HepG2 (cell line): ENCODE measurements at regions not wholly inside any gene's neighbourhood (a gene's known extent, or its start where the extent isn't known, plus 50 kb on each side); places are given as distances from the start of the nearest gene placed in this dataset.

Experiments
- ATAC-seq: fragments of 200-7000 bp; cut with Tn5 transposase; 3 replicates; pipeline ENCODE4 v1.9.1; 2020; ENCODE audit warnings: mild to moderate bottlenecking, moderate library complexity
- BruUV-seq: library from RNA; stranded (reverse); fragments of 400-500 nt; replicated peaks from 2 replicates; lab custom pipeline; 2021; lab: Mats Ljungman, UMichigan
- CTCF ChIA-PET: fragments of 300-600 bp; formaldehyde crosslinking; extraction: SDS; loops from one replicate; lab custom pipeline; 2021; ENCODE audit warnings: low total read pairs, inconsistent platforms, low intra/inter-chr PET ratio; lab: Yijun Ruan, JAX
- POLR2A ChIA-PET: fragments of 350-600 bp; sonication (Branson Sonifier 250); formaldehyde crosslinking; loops from one replicate; lab custom pipeline; 2020; ENCODE audit warnings: antibody characterized with exemption, inconsistent platforms; lab: Yijun Ruan, JAX
- DNase-seq: peaks from one replicate; pipeline ENCODE4 v3.0.0-alpha.2; 2015; ENCODE audit warnings: low spot score
- FAIRE-seq: peaks from 3 replicates; lab custom pipeline; 2011; peaks lifted over from hg19 to GRCh38; lab: Jason Lieb, UNC
- H2AFZ ChIP-seq: one replicate; pipeline ENCODE4 v1.6.1; 2011; ENCODE audit warnings: low read length, inconsistent platforms
- H3K27ac ChIP-seq: fragments of 300-600 bp; 3 replicates; pipeline ENCODE4 v1.8.0; 2011; ENCODE audit warnings: mixed run types, mild to moderate bottlenecking, mixed read lengths, low read length, inconsistent platforms; ENCODE audit not compliant: insufficient read depth; ENCODE audit errors: extremely low read length
- H3K27me3 ChIP-seq, 2 experiments: fragments of 200-600 bp in 1 of 2; 2 replicates in 1 of 2; 3 replicates in 1 of 2; pipeline versions ENCODE4 v1.6.0 to v1.8.0; 2011; ENCODE audit warnings: low read length in 2 of 2, mild to moderate bottlenecking in 2 of 2, moderate library complexity in 2 of 2, inconsistent platforms in 1 of 2; ENCODE audit not compliant: insufficient read depth in 2 of 2, control insufficient read depth in 1 of 2
- H3K36me3 ChIP-seq, 2 experiments: fragments of 200-600 bp in 1 of 2; replicated peaks in 1 of 2; 2 replicates in 1 of 2; 3 replicates in 1 of 2; pipeline versions ENCODE4 v1.5.1 to v1.8.0; 2011; ENCODE audit warnings: low read length in 2 of 2, inconsistent platforms in 1 of 2; ENCODE audit not compliant: insufficient read depth in 2 of 2, control insufficient read depth in 1 of 2
- H3K4me1 ChIP-seq: 2 replicates; pipeline ENCODE4 v1.5.1; 2012; ENCODE audit warnings: low read length, inconsistent platforms; ENCODE audit not compliant: insufficient read depth
- H3K4me2 ChIP-seq: 2 replicates; pipeline ENCODE4 v1.6.0; 2011; ENCODE audit warnings: low read depth, low read length, inconsistent platforms
- H3K4me3 ChIP-seq, 3 experiments: fragments of 200-600 bp in 1 of 3; sonication (generic), shearing (Covaris generic) in 1 of 3; replicated peaks in 1 of 3; 2 replicates each; pipeline ENCODE4 v1.5.1; 2011 to 2016; ENCODE audit warnings: low read length in 3 of 3, inconsistent platforms in 2 of 3, low read depth in 2 of 3, mild to moderate bottlenecking in 2 of 3, control low read depth in 1 of 3, mixed read lengths in 1 of 3; ENCODE audit not compliant: insufficient read depth in 1 of 3
- H3K79me2 ChIP-seq: one replicate; pipeline ENCODE4 v1.6.1; 2011; ENCODE audit warnings: low read length, inconsistent platforms; ENCODE audit not compliant: insufficient read depth
- H3K9ac ChIP-seq: 2 replicates; pipeline ENCODE4 v1.6.0; 2011; ENCODE audit warnings: mild to moderate bottlenecking, low read depth, low read length, inconsistent platforms; ENCODE audit not compliant: insufficient read depth
- H3K9me3 ChIP-seq: 2 replicates; pipeline ENCODE4 v1.5.1; 2012; ENCODE audit warnings: mild to moderate bottlenecking, low read length
- H4K20me1 ChIP-seq: 2 replicates; pipeline ENCODE4 v1.6.0; 2011; ENCODE audit warnings: inconsistent platforms, mild to moderate bottlenecking, low read length, moderate library complexity; ENCODE audit not compliant: insufficient read depth
- ADNP ChIP-seq: sonication (generic); formaldehyde crosslinking; IDR thresholded peaks from 2 replicates; pipeline ENCODE4 v1.4.0; 2020; ENCODE audit warnings: missing genetic modification reagents
- CHD2 ChIP-seq: IDR thresholded peaks from 2 replicates; pipeline ENCODE4 v1.6.1; 2011; ENCODE audit warnings: low read depth, low read length, improper control_type of control experiment
- PHF21A ChIP-seq: sonication (generic); formaldehyde crosslinking; IDR thresholded peaks from 2 replicates; pipeline ENCODE4 v1.5.0; 2020; ENCODE audit warnings: mild to moderate bottlenecking, missing genetic modification reagents
- ZBTB21 ChIP-seq: sonication (generic); formaldehyde crosslinking; IDR thresholded peaks from 2 replicates; pipeline ENCODE4 v1.4.0; 2020; ENCODE audit warnings: missing genetic modification reagents
- WGBS: methylation state at CpG from one replicate; pipeline ENCODE4 v1.1.6; 2017; ENCODE audit warnings: low lambda C conversion rate; 5-methylcytosine and 5-hydroxymethylcytosine counted together
- in situ Hi-C: cut with HindIII; loops from 2 replicates; pipeline ENCODE4 v1.10.0; 2017; ENCODE audit warnings: low pct_unique_long_range_greater_than_20kb; ENCODE audit not compliant: extremely low pct_ligation_motif_present
- intact Hi-C: fragments of 100-400 bp; cut with micrococcal nuclease; formaldehyde crosslinking; loops from one replicate; pipeline ENCODE4 v1.10.0; 2022; ENCODE audit not compliant: unreplicated experiment
- TF ChIP-seq, protein P1 (sequence below): sonication (generic); formaldehyde crosslinking; IDR thresholded peaks from 2 replicates; pipeline ENCODE4 v1.4.0; 2020; ENCODE audit warnings: missing genetic modification reagents

DNA sequence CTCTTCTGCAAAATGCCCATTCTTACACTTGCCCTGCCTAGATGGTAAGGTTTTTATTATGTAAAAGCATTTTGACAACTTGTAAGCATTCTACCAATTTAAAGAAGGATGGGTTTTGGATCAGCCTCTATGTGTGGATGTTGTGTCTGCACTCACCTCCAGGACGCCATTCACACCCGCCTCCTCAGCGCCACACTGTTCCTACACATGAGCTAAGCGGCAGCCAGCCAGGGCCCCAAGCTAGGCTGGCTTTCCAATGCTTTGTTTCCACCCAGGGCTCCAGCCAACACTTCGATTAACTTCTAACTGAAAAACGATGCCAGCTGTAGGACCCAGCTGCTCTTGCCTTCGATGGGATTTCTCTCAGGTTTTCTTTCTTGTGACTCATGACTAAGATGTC lies 73.3 kb upstream of the FZD7 start (continued):
- TF ChIP-seq, protein P1, sequence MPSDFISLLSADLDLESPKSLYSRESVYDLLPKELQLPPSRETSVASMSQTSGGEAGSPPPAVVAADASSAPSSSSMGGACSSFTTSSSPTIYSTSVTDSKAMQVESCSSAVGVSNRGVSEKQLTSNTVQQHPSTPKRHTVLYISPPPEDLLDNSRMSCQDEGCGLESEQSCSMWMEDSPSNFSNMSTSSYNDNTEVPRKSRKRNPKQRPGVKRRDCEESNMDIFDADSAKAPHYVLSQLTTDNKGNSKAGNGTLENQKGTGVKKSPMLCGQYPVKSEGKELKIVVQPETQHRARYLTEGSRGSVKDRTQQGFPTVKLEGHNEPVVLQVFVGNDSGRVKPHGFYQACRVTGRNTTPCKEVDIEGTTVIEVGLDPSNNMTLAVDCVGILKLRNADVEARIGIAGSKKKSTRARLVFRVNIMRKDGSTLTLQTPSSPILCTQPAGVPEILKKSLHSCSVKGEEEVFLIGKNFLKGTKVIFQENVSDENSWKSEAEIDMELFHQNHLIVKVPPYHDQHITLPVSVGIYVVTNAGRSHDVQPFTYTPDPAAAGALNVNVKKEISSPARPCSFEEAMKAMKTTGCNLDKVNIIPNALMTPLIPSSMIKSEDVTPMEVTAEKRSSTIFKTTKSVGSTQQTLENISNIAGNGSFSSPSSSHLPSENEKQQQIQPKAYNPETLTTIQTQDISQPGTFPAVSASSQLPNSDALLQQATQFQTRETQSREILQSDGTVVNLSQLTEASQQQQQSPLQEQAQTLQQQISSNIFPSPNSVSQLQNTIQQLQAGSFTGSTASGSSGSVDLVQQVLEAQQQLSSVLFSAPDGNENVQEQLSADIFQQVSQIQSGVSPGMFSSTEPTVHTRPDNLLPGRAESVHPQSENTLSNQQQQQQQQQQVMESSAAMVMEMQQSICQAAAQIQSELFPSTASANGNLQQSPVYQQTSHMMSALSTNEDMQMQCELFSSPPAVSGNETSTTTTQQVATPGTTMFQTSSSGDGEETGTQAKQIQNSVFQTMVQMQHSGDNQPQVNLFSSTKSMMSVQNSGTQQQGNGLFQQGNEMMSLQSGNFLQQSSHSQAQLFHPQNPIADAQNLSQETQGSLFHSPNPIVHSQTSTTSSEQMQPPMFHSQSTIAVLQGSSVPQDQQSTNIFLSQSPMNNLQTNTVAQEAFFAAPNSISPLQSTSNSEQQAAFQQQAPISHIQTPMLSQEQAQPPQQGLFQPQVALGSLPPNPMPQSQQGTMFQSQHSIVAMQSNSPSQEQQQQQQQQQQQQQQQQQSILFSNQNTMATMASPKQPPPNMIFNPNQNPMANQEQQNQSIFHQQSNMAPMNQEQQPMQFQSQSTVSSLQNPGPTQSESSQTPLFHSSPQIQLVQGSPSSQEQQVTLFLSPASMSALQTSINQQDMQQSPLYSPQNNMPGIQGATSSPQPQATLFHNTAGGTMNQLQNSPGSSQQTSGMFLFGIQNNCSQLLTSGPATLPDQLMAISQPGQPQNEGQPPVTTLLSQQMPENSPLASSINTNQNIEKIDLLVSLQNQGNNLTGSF (CRISPR knock-in tag): no peak
- TF ChIP-seq CHD2: no peak
- TF ChIP-seq, all 625 proteins: peak for 0

DNA sequence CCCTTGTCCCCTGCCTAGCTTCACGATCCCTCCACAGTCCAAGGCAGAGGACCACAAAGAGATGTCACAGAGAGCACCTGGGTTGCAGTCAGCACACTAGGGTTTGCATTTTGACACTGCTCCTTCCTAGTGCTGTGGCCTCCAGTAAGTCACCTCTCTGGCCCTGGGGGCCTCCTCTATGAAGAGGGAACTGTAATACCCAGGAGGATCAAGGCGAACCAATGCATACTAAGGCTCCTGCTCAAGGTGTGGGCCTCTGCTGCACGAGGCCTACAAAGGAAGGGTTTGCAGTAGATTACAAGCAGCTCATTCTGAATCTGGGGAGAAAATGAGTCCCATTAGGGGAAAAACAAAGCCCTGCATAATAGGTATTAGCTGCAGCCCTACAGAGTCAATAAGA lies 72.3 kb upstream of the FZD7 start:
- TF ChIP-seq ZBTB21: no peak
- TF ChIP-seq PHF21A: no peak
- TF ChIP-seq ADNP: no peak
- Histone ChIP-seq H2AFZ (no peak overlapping the region), H3K9me3 (no peaks in the 10 kb centered on the region), H3K4me3 (no peak overlapping the region), H3K9ac (no peak overlapping the region), H3K79me2 (no peaks in the 10 kb centered on the region), H3K27ac (no peak overlapping the region), H3K4me1 (no peaks in the 10 kb centered on the region), H4K20me1 (no peaks in the 10 kb centered on the region), H3K36me3 (no peaks in the 10 kb centered on the region), H3K27me3 (peaks cover 0 to 4% of the 10 kb centered on the region in 2 experiments; a peak in 2 of 5 replicates), H3K4me2 (no peak overlapping the region)
- 28% methylated on average over 3 of the region's 3 CpGs for WGBS
- POLR2A ChIA-PET: no interaction called here
- in situ Hi-C loops: no loop called here
- BruUV-seq: no TSS peak
- ATAC-seq: no peak
- no peak for DNase-seq
- CTCF ChIA-PET: no interaction called here
- intact Hi-C loops: no loop called here
- no peak for FAIRE-seq
